SK-N-MC (cell line): ENCODE measurements at regions not wholly inside any gene's neighbourhood (a gene's known extent, or its start where the extent isn't known, plus 50 kb on each side); places are given as distances from the start of the nearest gene placed in this dataset.

Experiments used
- EZH2 ChIP-seq: fragments of 200-600 bp; sonication (generic); IDR thresholded peaks from one replicate; pipeline ENCODE4 v1.6.1; 2017; ENCODE audit warnings: antibody characterized with exemption
- FOXP2 ChIP-seq: optimal IDR thresholded peaks from 2 replicates; pipeline ENCODE3; 2011; ENCODE audit warnings: mild to moderate bottlenecking, moderate library complexity; ENCODE audit not compliant: insufficient read depth; ENCODE audit errors: extremely low read length, control extremely low read depth
- POLR2AphosphoS5 ChIP-seq: IDR thresholded peaks from 2 replicates; pipeline ENCODE4 v1.6.1; 2012; ENCODE audit warnings: mild to moderate bottlenecking, low read depth, low read length, borderline replicate concordance

GRCh38 chr7:45241339-45242109, 83.9 kb downstream of the RAMP3 start:
- TF ChIP-seq POLR2AphosphoS5 (no peak), EZH2 (no peak), FOXP2 (no peak)
